ENCODE measurements at regions not wholly inside any gene's neighbourhood (a gene's known extent, or its start where the extent isn't known, plus 50 kb on each side); places are given as distances from the start of the nearest gene placed in this dataset.

DNA sequence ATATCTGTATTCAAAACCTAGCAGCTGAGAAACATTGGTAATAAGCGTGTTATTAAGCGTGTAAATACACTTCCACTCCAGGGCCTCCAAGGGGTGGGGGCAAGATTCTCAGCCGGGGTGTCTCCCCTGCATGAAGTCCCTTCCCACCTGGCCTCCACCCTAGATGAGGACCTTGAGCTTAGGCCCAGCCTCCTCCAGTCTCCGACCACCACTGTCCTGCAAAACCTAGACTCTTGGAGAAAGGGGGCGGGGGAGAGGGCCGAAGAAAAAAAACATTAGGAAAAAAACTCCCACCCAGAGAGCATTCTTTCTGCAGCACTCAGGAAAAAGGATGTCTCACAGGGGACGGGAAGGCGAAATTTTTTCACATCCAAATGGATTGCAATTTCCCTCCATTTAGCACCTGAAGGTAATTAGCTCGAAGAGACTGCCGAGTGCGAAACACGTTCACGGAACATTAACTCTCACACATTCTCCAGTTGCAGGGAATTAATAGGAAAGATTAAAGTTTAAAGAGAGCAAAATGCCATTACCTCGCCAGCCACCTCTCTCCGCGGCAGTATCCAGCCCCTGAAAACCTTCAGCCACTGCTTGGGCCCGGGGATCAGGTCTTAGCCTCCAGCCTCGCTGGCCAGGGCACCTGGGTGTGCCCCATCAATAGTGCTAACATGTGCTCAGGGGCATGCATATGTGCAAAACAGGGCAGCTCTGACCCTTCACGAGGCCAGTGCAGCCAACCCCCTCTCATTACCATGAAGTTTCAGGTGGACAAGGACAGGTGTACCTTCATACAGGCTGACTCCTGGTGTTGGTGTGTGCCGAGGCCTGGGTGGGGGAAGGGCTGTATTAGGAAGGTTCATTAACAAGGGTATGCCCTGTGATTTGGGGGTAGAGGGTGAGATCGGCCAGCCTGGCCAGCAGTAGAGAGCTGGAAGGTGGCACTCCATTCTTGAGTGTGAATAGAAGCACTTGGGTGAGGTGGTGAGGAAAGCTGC, 77.2 kb downstream of the HIF1AN start:
- Histone ChIP-seq H3K4me1 (ENCODE audit: control insufficient read depth in 1 of 2, insufficient read depth in 2 of 2, low read length in 2 of 2) (no peaks in the 10 kb centered on the region), H3K27ac (ENCODE audit: low read length) (no peak overlapping the region), H3K9me3 (ENCODE audit: control insufficient read depth in 1 of 2, low read length in 2 of 2) (no peaks in the 10 kb centered on the region), H3K27me3 (ENCODE audit: low read depth, low read length) (peaks cover 7% of the 10 kb centered on the region), H3K36me3 (ENCODE audit: control insufficient read depth in 1 of 2, insufficient read depth in 2 of 2, low read length in 2 of 2) (no peaks in the 10 kb centered on the region), H3K4me3 (ENCODE audit: low read depth in 1 of 2, low read length in 2 of 2) (no peak overlapping the region)

DNA sequence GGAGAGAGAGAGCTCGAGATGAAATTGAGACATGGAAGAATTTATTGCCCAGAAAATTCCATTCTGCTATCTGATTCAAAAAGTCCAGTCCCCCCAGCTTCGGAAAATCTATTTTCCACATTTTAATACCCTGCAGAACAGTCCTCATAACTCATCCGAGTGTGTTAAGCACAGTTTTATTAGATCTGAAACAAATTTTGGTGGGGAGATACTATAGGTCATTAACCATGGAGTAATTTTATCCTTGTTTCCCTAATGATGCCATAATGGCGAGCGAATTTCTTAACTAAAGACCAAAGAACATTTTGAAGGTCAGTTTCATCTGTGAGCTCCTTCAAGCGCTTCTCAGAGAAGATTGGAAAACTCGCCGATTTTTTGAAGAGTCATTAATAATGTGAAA, 78.1 kb downstream of the HIF1AN start:
- no peaks in the 10 kb centered on the region for H3K36me3 ChIP-seq (ENCODE audit: control insufficient read depth in 1 of 2, insufficient read depth in 2 of 2, low read length in 2 of 2)
- no peak overlapping the region for H3K4me3 ChIP-seq (ENCODE audit: low read depth in 1 of 2, low read length in 2 of 2)
- peaks cover 7% of the 10 kb centered on the region for H3K27me3 ChIP-seq (ENCODE audit: low read depth, low read length)
- H3K4me1 ChIP-seq (ENCODE audit: control insufficient read depth in 1 of 2, insufficient read depth in 2 of 2, low read length in 2 of 2) = no peaks in the 10 kb centered on the region
- H3K9me3 ChIP-seq (ENCODE audit: control insufficient read depth in 1 of 2, low read length in 2 of 2) = no peaks in the 10 kb centered on the region
- no peak overlapping the region for H3K27ac ChIP-seq (ENCODE audit: low read length)

DNA sequence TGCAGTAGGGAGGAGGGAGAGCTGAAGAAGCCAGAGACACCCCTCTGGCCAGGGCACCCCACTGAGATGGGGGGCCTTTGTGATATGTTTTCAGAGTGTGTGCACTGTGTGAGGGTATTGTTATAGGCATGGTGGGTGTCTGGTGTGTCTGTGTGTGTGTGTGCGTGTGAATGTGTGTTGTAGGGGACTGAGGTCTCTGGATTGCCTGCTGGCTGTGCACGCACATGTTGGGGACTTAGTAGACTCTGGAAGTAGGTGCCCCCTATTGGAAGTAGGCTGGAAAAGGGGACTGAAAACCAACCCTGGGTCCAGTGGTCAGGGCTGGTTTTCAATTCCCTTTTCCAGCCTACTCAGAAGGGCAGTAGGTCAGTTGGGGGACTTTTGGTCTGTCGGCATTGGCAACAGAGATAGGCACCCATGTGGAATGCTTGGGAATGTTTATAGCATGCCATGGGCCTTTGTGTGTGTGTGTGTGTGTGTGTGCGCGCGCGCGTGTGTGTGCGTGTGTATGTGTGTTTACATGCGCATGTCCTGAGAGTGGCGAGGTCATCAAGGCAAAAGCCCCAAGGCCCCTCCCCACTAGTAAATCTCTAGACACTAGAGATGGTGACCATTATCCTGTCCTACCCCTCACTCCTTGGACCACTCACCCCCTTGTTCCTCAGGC, 78.8 kb downstream of the HIF1AN start:
- H3K27me3 ChIP-seq (ENCODE audit: low read depth, low read length) = peaks cover 7% of the 10 kb centered on the region

DNA sequence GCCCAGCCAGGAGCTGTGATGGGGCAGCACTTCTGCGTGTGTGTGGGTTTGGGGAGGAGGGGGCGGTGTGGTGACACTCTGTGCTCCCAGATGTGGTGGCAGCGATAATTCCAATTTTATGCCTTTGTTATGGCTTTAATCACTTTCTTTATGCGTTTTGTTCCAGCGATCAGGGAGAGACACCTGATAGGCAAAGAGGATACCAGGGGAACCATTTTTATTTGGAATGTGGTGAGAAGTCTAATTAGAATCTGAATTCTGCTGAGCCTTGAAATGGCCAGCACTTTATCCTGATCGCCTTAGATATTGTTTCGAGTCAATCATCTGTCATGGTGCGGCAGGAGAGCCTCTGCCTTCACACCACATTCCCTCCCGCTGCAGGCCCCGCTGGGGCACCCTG, 79.5 kb downstream of the HIF1AN start:
- H3K36me3 ChIP-seq (ENCODE audit: control insufficient read depth in 1 of 2, insufficient read depth in 2 of 2, low read length in 2 of 2) = no peaks in the 10 kb centered on the region
- no peak overlapping the region for H3K27ac ChIP-seq (ENCODE audit: low read length)
- no peaks in the 10 kb centered on the region for H3K4me1 ChIP-seq (ENCODE audit: control insufficient read depth in 1 of 2, insufficient read depth in 2 of 2, low read length in 2 of 2)
- peaks cover 7% of the 10 kb centered on the region for H3K27me3 ChIP-seq (ENCODE audit: low read depth, low read length)
- no peaks in the 10 kb centered on the region for H3K9me3 ChIP-seq (ENCODE audit: control insufficient read depth in 1 of 2, low read length in 2 of 2)
- no peak overlapping the region for H3K4me3 ChIP-seq (ENCODE audit: low read depth in 1 of 2, low read length in 2 of 2)

More for the DNA sequence above, 78.8 kb downstream of the HIF1AN start:
- H3K4me3 ChIP-seq (ENCODE audit: low read depth in 1 of 2, low read length in 2 of 2) = no peak overlapping the region
- H3K9me3 ChIP-seq (ENCODE audit: control insufficient read depth in 1 of 2, low read length in 2 of 2) = no peaks in the 10 kb centered on the region
- H3K4me1 ChIP-seq (ENCODE audit: control insufficient read depth in 1 of 2, insufficient read depth in 2 of 2, low read length in 2 of 2) = no peaks in the 10 kb centered on the region
- no peak overlapping the region for H3K27ac ChIP-seq (ENCODE audit: low read length)
- no peaks in the 10 kb centered on the region for H3K36me3 ChIP-seq (ENCODE audit: control insufficient read depth in 1 of 2, insufficient read depth in 2 of 2, low read length in 2 of 2)

DNA sequence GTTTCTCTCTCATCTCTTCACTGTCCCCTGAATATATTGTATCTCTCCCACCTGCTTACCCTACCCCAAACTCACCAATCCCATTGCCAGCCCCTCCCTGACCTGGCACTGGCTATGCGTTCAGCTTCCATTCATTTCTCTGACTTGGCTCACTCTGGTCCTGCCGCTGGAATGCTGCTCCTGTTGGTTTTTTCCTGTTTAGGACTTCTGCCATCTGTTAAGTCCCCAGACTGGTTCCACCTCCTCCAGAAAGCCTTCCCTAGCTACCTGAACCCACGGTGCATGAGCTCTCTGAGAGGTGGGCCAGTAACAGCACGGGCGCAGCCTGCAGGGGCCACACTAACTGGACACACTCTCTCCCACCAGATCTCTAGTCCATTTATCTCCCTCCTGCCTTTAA, 80.2 kb downstream of the HIF1AN start:
- Histone ChIP-seq H3K36me3 (ENCODE audit: control insufficient read depth in 1 of 2, insufficient read depth in 2 of 2, low read length in 2 of 2) (no peaks in the 10 kb centered on the region), H3K27me3 (ENCODE audit: low read depth, low read length) (peaks cover 11% of the 10 kb centered on the region), H3K27ac (ENCODE audit: low read length) (no peak overlapping the region), H3K9me3 (ENCODE audit: control insufficient read depth in 1 of 2, low read length in 2 of 2) (no peaks in the 10 kb centered on the region), H3K4me1 (ENCODE audit: control insufficient read depth in 1 of 2, insufficient read depth in 2 of 2, low read length in 2 of 2) (no peaks in the 10 kb centered on the region), H3K4me3 (ENCODE audit: low read depth in 1 of 2, low read length in 2 of 2) (no peak overlapping the region)

DNA sequence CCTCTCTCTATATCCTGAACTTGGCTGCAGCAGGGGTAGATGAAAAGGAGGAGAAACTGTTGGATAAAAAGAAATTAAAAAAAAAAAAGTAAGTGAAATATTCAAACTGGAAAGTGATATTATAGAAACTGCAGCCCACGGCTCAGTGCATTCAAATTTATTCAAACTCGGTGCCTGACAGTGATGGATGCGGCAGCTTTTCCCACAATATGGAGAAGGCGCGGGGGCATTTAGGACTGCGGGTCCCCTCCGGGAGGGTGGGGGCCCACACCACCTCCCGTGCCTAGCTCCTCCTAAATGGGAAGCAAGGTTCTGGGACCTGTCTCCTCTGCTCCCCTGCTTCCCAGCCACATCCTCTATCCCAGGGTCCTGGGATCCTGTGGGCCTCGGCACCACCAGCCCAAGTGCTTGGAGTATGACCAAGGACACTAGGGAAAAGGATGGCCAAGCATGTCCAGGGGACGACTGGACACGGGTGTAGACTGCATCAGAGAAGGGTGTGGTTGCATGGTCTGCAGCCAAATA, 82.4 kb downstream of the HIF1AN start:
- Histone ChIP-seq H3K27ac (ENCODE audit: low read length) (no peak overlapping the region), H3K4me1 (ENCODE audit: control insufficient read depth in 1 of 2, insufficient read depth in 2 of 2, low read length in 2 of 2) (no peaks in the 10 kb centered on the region), H3K27me3 (ENCODE audit: low read depth, low read length) (peaks cover 21% of the 10 kb centered on the region), H3K9me3 (ENCODE audit: control insufficient read depth in 1 of 2, low read length in 2 of 2) (no peaks in the 10 kb centered on the region), H3K4me3 (ENCODE audit: low read depth in 1 of 2, low read length in 2 of 2) (no peak overlapping the region), H3K36me3 (ENCODE audit: control insufficient read depth in 1 of 2, insufficient read depth in 2 of 2, low read length in 2 of 2) (no peaks in the 10 kb centered on the region)

DNA sequence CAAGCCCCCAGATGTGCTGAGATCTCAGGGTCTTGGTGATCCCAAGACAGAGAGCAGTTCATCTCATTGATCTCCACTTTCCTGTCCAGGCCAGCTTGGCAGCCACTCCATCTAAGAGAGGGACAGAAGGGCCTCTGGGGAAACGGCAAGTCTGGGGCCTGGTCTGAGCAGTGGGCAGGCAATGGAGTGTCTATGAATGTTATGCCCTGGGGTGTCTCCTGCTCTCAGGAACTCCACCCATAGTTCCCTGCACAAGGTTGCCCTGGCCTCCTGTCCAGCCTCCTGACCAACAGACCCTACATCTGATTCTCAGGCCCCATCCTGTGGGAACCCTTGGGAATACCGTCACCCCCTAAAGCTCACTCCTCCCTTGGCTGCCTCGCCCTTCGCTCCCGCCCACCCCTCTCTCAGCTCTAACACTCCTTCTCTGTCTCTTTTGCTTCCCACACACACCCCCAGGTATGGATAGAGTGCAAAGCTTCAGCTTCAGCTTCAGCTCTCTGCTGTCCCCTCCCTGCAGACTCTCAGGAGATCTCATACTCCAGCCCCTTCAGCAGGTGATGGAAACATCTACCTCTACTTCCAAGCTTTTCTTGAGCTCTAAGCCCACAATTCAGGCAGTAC, 83.0 kb downstream of the HIF1AN start:
- peaks cover 21% of the 10 kb centered on the region for H3K27me3 ChIP-seq (ENCODE audit: low read depth, low read length)
- no peak overlapping the region for H3K4me3 ChIP-seq (ENCODE audit: low read depth in 1 of 2, low read length in 2 of 2)
- no peaks in the 10 kb centered on the region for H3K36me3 ChIP-seq (ENCODE audit: control insufficient read depth in 1 of 2, insufficient read depth in 2 of 2, low read length in 2 of 2)
- H3K27ac ChIP-seq (ENCODE audit: low read length) = no peak overlapping the region
- H3K4me1 ChIP-seq (ENCODE audit: control insufficient read depth in 1 of 2, insufficient read depth in 2 of 2, low read length in 2 of 2) = no peaks in the 10 kb centered on the region
- H3K9me3 ChIP-seq (ENCODE audit: control insufficient read depth in 1 of 2, low read length in 2 of 2) = no peaks in the 10 kb centered on the region

DNA sequence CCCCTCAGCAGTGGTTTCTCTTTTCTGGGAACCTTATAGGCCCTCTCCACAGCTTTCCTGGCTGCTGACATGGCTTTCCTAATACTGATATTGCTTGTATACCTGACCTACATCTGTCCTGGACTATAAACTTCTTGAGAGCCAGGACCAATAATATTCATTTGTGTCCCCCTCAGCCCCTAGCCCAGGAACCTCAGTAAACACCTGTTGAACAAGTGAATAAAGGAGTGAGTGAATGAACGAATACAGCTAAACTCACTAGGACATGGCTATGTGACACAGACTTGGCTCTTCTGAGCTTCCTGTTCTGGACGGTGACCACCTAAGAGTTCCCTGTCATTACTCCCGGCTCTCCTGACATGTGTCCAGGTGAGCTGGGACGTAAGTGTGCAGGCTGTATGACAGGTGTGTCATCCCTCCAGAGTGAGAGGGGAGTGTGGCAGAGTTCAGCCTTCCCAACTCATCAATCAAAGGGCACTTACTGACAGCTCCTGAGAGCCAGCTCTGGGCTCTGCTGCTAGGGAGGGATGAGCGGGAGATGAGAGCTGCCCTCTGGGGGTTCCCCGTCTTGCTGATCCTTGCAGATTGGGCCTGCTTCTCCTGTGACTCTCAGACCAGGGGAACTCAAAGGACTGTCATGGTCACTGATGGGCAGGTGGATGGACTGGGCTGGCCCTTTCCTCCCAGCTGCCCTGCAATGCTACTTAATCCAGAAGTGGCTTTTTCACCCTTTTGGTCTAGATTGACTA, 84.5 kb downstream of the HIF1AN start:
- Histone ChIP-seq H3K36me3 (ENCODE audit: control insufficient read depth in 1 of 2, insufficient read depth in 2 of 2, low read length in 2 of 2) (no peaks in the 10 kb centered on the region), H3K27me3 (ENCODE audit: low read depth, low read length) (peaks cover 30% of the 10 kb centered on the region), H3K27ac (ENCODE audit: low read length) (no peak overlapping the region), H3K9me3 (ENCODE audit: control insufficient read depth in 1 of 2, low read length in 2 of 2) (no peaks in the 10 kb centered on the region), H3K4me1 (ENCODE audit: control insufficient read depth in 1 of 2, insufficient read depth in 2 of 2, low read length in 2 of 2) (no peaks in the 10 kb centered on the region), H3K4me3 (ENCODE audit: low read depth in 1 of 2, low read length in 2 of 2) (no peak overlapping the region)

DNA sequence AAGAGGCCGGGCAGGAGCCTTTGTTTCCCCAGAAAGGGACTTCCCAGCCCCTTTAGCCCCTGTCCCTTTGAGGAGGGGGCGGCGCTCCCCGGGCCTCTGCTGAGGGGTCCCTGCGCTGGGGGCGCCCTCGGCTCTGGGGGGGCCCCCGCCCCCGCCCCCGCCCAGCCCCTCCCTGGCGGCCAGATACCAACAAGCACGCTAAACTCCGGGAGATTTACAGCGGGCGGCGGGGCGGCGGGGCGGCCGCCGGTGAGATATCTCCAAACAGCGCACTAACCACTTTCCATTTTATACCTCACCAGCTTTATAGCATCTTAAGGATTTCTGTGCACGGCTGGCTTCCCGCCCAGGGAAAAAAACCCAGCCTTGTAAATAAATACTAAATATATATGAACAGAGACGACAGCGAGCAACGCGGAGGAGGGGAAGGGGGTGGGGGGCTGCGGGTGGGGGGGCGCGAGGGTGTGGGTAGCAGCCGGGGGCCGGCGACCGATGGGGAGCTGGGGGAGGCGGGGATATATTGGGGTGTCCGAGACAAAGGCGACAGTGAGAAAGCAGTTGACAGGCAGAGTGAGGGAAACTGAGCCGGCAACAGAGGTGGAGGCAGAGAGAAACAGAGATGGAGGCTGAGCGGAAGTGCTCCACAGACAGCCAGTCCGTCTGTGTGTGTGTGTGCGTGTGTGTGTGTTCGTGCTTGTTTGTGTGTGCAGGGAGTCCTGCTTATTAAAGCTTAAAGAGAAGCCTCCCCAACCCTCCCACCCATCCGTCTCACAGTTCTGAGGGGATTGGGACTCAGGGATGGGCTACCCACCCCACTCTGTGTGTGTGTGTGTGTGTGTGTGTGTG, 85.8 kb downstream of the HIF1AN start:
- Histone ChIP-seq H3K4me3 (ENCODE audit: low read depth in 1 of 2, low read length in 2 of 2) (no peak overlapping the region), H3K36me3 (ENCODE audit: control insufficient read depth in 1 of 2, insufficient read depth in 2 of 2, low read length in 2 of 2) (no peaks in the 10 kb centered on the region), H3K4me1 (ENCODE audit: control insufficient read depth in 1 of 2, insufficient read depth in 2 of 2, low read length in 2 of 2) (no peaks in the 10 kb centered on the region), H3K9me3 (ENCODE audit: control insufficient read depth in 1 of 2, low read length in 2 of 2) (no peaks in the 10 kb centered on the region), H3K27me3 (ENCODE audit: low read depth, low read length) (peaks cover 30% of the 10 kb centered on the region), H3K27ac (ENCODE audit: low read length) (no peak overlapping the region)

DNA sequence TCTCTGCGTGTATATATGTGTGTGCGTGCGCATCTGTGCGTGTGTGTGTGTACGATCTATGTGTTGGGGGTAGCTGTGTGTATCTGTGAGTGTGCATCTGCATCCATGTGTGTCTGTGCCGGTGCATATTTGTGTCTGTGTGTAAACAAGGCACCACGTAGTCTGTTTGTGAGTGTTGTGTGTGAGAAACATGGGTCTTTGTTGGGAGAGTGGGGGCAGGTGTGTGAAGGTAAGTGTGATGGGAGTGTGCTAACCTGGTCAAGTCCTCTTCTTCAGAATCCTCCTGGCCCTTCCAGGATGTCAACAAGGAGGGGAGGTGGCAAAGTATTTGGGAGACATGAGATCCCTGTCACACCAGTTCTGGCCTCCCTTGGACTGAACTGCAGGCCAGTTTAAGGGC, 87.2 kb downstream of the HIF1AN start:
- peaks cover 23% of the 10 kb centered on the region for H3K27me3 ChIP-seq (ENCODE audit: low read depth, low read length)
- no peaks in the 10 kb centered on the region for H3K9me3 ChIP-seq (ENCODE audit: control insufficient read depth in 1 of 2, low read length in 2 of 2)
- H3K4me1 ChIP-seq (ENCODE audit: control insufficient read depth in 1 of 2, insufficient read depth in 2 of 2, low read length in 2 of 2) = no peaks in the 10 kb centered on the region
- H3K4me3 ChIP-seq (ENCODE audit: low read depth in 1 of 2, low read length in 2 of 2) = no peak overlapping the region
- no peaks in the 10 kb centered on the region for H3K36me3 ChIP-seq (ENCODE audit: control insufficient read depth in 1 of 2, insufficient read depth in 2 of 2, low read length in 2 of 2)
- H3K27ac ChIP-seq (ENCODE audit: low read length) = no peak overlapping the region

Data from muscle layer of duodenum (tissue), 2 donors.